ENCODE measurements at regions not wholly inside any gene's neighbourhood (a gene's known extent, or its start where the extent isn't known, plus 50 kb on each side); places are given as distances from the start of the nearest gene placed in this dataset.

- DNase-seq: peak; percentile 5
Observed at GRCh38 chr14:106875503-106875902, 1349.1 kb downstream of the TMEM121 start.

GRCh38 chr14:106876711-106877110, 1350.3 kb downstream of the TMEM121 start:
- DNase-seq: no peak

GRCh38 chr14:106877517-106877916, 1351.1 kb downstream of the TMEM121 start:
- no peak for DNase-seq

GRCh38 chr14:106879241-106879640, 1352.9 kb downstream of the TMEM121 start:
- no peak for DNase-seq

- no peak for DNase-seq
Observed at GRCh38 chr14:106883218-106883692, 1356.9 kb downstream of the TMEM121 start.

Data from NCI-H510A treated with DMSO at 0.1 percent for 48 hours (cell line).